A673 (cell line): ENCODE measurements at regions not wholly inside any gene's neighbourhood (a gene's known extent, or its start where the extent isn't known, plus 50 kb on each side); places are given as distances from the start of the nearest gene placed in this dataset.

Experiments
- EZH2 ChIP-seq: fragments of 200-600 bp; sonication (generic); IDR thresholded peaks from 2 replicates; pipeline ENCODE4 v1.6.1; 2017; ENCODE audit warnings: borderline replicate concordance, low read depth, mild to moderate bottlenecking, mixed read lengths, antibody characterized with exemption, low read length; ENCODE audit not compliant: poor library complexity, severe bottlenecking
- TF ChIP-seq, protein P1 (sequence below): fragments of 300-800, 200-600 bp; sonication (generic); conservative IDR thresholded peaks from 2 replicates; pipeline ENCODE4 v1.5.1; 2017; ENCODE audit warnings: low read depth, mild to moderate bottlenecking, antibody characterized with exemption, low read length, moderate library complexity, mixed read lengths

DNA sequence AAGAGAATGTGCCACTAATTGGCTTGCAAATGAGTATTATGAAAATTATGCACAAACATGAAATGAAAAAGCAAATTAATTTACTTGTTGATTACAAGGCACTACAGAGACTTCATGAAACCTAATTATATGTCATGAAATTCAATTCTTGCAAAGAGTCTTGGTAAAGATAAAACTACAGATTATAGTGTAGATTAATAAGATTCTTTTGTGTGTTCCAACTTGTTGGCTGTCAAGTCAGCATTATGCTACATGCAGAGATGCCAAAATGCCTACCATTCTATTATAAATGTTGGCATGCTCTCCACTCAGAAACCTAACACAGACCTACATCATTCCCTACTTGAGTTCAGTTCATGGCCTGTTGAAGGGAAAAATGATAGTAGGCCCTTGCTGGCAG, 97.2 kb upstream of the KITLG start:
- TF ChIP-seq, protein P1, sequence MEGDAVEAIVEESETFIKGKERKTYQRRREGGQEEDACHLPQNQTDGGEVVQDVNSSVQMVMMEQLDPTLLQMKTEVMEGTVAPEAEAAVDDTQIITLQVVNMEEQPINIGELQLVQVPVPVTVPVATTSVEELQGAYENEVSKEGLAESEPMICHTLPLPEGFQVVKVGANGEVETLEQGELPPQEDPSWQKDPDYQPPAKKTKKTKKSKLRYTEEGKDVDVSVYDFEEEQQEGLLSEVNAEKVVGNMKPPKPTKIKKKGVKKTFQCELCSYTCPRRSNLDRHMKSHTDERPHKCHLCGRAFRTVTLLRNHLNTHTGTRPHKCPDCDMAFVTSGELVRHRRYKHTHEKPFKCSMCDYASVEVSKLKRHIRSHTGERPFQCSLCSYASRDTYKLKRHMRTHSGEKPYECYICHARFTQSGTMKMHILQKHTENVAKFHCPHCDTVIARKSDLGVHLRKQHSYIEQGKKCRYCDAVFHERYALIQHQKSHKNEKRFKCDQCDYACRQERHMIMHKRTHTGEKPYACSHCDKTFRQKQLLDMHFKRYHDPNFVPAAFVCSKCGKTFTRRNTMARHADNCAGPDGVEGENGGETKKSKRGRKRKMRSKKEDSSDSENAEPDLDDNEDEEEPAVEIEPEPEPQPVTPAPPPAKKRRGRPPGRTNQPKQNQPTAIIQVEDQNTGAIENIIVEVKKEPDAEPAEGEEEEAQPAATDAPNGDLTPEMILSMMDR = no peak
- TF ChIP-seq EZH2 = no peak
